ENCODE measurements at regions not wholly inside any gene's neighbourhood (a gene's known extent, or its start where the extent isn't known, plus 50 kb on each side); places are given as distances from the start of the nearest gene placed in this dataset.

GRCh38 chr18:76672627-76673026, 149.7 kb upstream of the ZNF236 start:
- TF ChIP-seq CTCF (conservative IDR thresholded peaks at IDR 0.05) (no peak), ZFX (IDR thresholded peaks at IDR 0.05) (no peak)

All from C4-2B (cell line).